Endometrial microvascular endothelial cells (primary cell): ENCODE measurements at regions not wholly inside any gene's neighbourhood (a gene's known extent, or its start where the extent isn't known, plus 50 kb on each side); places are given as distances from the start of the nearest gene placed in this dataset.
"Not testable (repeated sequence)": the region's sequence is repeated elsewhere in the genome, so short reads cannot be mapped to it uniquely, and the experiment has no call there.

Experiments used
- in situ Hi-C: cut with HindIII; loops from 2 replicates; pipeline ENCODE4 v1.10.0; 2017; ENCODE audit warnings: low sequenced_read_pairs, low pct_unique_long_range_greater_than_20kb; ENCODE audit errors: inconsistent ontology term

GRCh38 chr13:108084840-108085239 is 130.5 kb downstream of the LIG4 start:
- in situ Hi-C loops: no loop called here

GRCh38 chr13:108083056-108083455 is 132.3 kb downstream of the LIG4 start:
- in situ Hi-C loops: no loop called here

- in situ Hi-C loops: no loop called here
Observed at GRCh38 chr13:108082481-108082880, 132.9 kb downstream of the LIG4 start.

- in situ Hi-C loops: no loop called here
Observed at GRCh38 chr13:108077284-108077683, 138.1 kb downstream of the LIG4 start.

GRCh38 chr13:108074429-108074828 is 140.9 kb downstream of the LIG4 start:
- in situ Hi-C loops: not testable (repeated sequence)

GRCh38 chr13:108070925-108071324 is 144.4 kb downstream of the LIG4 start:
- in situ Hi-C loops: no loop called here

- in situ Hi-C loops: no loop called here
Observed at GRCh38 chr13:108070491-108070890, 144.8 kb downstream of the LIG4 start.

- in situ Hi-C loops: no loop called here
Observed at GRCh38 chr13:108069521-108070210, 145.7 kb downstream of the LIG4 start.

GRCh38 chr13:108064372-108064771 is 151.0 kb downstream of the LIG4 start:
- in situ Hi-C loops: not testable (repeated sequence)

GRCh38 chr13:108060111-108060510 is 155.2 kb downstream of the LIG4 start:
- in situ Hi-C loops: no loop called here

- in situ Hi-C loops: no loop called here
Observed at GRCh38 chr13:108056278-108056677, 159.1 kb downstream of the LIG4 start.

- in situ Hi-C loops: no loop called here
Observed at GRCh38 chr13:108049211-108049610, 166.1 kb downstream of the LIG4 start.

- in situ Hi-C loops: no loop called here
Observed at GRCh38 chr13:108044954-108045353, 170.4 kb downstream of the LIG4 start.

- in situ Hi-C loops: not testable (repeated sequence)
Observed at GRCh38 chr13:108042866-108043265, 172.5 kb downstream of the LIG4 start.

GRCh38 chr13:108037348-108037747 is 178.0 kb downstream of the LIG4 start:
- in situ Hi-C loops: no loop called here

GRCh38 chr13:108036411-108036932 is 178.9 kb downstream of the LIG4 start:
- in situ Hi-C loops: no loop called here

GRCh38 chr13:108034909-108035410 is 180.4 kb downstream of the LIG4 start:
- in situ Hi-C loops: no loop called here

- in situ Hi-C loops: no loop called here
Observed at GRCh38 chr13:108033800-108034707, 181.3 kb downstream of the LIG4 start.

GRCh38 chr13:108031865-108032264 is 183.5 kb downstream of the LIG4 start:
- in situ Hi-C loops: no loop called here

- in situ Hi-C loops: no loop called here
Observed at GRCh38 chr13:108030769-108031168, 184.6 kb downstream of the LIG4 start.
